ENCODE measurements at regions not wholly inside any gene's neighbourhood (a gene's known extent, or its start where the extent isn't known, plus 50 kb on each side); places are given as distances from the start of the nearest gene placed in this dataset.
"Not testable (repeated sequence)": the region's sequence is repeated elsewhere in the genome, so short reads cannot be mapped to it uniquely, and the experiment has no call there.

DNA sequence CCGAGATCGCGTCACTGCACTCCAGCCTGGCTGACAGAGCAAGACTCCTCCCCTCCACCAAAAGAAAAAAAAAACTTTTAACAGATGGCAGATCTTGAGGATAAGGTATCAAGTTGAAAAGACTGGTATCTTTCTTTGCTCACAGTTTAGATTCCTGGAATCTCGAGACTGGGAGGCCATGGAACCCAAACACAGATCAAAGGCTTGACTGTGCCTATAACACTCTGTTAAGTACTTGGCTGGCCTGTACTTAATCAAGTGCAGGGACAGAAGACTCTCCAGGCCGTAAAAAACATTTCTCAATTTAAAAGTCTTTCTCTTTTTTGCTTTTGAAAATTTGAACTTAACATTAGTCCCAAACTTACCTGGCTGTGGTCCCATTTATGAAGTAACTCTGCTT lies 107.1 kb upstream of the ZNF516 start:
- no peak for DNase-seq

DNA sequence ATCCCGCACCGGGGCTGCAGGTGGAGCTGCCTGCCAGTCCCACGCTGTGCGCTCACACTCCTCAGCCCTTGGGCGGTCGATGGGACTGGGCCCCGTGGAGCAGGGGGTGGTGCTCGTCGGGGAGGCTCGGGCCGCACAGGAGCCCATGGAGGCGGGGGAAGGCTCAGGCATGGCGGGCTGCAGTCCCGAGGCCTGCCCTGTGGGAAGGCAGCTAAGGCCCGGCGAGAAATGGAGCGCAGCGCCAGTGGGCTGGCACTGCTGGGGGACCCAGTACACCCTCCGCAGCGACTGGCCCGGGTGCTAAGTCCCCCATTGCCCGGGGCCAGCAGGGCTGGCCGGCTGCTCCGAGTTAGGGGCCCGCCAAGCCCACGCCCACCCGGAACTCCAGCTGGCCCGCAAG lies 105.0 kb upstream of the ZNF516 start:
- not testable (repeated sequence) for DNase-seq

DNA sequence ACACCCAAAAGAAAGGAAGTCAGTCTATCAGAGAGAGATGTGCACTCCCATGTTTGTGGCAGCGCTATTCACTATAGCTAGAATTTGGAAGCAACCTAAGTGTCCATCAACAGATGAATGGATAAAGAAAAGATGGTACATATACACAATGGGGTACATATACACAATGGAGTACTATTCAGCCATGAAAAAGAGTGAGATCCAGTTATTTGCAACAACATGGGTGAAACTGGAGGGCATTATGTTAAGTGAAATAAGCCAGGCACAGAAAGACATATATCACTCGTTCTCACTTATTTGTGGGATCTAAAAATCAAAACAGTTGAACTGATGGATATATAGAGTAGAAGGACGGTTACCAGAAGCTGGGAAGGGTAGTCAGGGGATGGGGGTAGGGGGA lies 99.9 kb upstream of the ZNF516 start:
- DNase-seq = no peak

DNA sequence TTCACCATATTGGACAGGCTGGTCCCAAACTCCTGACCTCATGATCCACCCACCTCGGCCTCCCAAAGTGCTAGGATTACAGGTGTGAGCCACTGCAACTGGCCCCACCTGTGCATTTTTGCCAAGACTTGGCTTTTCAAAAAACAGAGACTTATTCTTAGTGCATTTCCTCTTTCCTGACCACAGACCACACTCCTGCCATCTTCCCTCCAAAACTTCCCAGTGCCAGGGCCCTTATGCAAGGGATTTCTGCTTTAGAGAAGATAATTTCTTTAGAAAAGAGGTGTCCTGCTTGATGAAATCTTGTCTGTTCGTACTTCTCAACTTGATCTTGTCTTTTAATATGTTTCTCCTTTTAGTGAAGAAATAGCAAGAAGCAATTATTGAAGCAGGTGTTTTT lies 98.8 kb upstream of the ZNF516 start:
- DNase-seq = no peak

DNA sequence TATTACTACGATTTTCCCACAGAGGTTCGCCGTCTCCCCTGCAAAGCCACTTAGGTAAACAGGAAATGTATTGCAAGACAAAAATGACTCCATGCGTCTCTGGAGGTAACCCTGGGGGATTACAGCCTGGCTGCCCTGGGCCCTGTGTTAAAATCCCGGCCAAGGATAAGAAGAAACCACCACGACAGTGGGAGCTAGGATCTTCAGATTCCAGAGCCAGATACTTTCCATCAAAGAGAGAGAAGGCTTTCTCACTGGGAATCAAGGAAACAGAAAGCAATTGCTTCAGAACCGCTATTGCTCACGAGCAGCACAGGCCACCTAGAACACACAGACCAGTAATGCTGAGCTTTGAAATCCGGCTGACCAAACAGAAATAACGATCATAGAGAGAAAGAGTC lies 97.9 kb upstream of the ZNF516 start:
- DNase-seq = no peak

DNA sequence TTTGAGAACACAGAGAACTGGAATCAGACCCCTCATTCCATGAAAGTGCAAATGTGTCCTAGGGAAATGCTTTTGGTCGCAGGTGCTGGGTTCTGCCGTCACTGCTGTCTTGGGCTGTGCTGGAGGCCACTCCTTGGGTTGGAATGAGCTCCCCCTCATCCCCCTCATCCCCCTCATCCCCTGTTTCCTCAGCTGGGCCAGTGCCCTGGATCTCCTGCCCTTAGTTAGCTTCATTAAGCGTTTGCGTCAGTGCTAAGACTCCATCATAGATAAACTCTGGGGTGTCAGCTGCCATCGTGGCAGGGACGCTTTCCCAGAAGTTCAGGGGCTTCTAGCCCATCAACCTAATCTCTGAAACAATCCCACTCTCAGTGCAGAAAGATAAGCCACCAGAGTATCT lies 97.1 kb upstream of the ZNF516 start:
- no peak for DNase-seq

DNA sequence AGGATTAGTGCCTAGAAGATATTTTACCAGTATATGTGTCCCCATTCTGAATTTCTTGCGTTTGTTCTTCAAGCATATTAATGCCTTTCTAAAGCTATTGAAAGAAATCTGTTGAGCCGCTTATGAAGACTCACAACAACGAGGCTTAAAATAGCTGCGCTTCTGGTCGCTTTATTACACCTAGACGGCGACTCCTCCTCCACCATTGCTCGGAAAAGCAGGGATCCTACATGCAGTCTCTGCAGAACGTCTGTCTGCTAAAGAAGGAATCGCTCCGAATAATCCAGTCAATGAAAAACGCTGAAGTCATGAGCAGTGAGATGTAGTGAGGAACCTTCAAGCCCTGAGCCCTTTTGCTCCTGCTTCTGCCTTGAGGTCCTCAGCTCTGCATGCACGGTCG lies 94.8 kb upstream of the ZNF516 start:
- no peak for DNase-seq

DNA sequence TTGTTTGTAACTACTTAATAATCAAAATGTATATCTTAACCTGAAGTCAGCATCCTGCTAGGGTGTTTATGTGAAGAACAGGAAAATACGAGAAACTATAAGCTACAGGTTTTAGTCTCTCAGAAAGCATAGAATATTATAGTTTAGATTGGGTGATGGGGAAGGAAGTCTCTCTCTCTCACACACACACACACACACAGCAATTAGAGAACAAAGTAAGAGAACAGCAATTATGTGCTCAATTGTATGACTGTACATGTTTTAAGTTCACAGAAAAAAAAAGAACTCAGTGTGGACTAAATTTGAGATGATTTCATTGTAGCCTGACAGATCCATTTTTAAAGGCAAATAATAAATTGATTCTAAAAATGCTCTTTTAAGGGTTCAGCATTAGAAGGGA lies 94.3 kb upstream of the ZNF516 start:
- DNase-seq = no peak

DNA sequence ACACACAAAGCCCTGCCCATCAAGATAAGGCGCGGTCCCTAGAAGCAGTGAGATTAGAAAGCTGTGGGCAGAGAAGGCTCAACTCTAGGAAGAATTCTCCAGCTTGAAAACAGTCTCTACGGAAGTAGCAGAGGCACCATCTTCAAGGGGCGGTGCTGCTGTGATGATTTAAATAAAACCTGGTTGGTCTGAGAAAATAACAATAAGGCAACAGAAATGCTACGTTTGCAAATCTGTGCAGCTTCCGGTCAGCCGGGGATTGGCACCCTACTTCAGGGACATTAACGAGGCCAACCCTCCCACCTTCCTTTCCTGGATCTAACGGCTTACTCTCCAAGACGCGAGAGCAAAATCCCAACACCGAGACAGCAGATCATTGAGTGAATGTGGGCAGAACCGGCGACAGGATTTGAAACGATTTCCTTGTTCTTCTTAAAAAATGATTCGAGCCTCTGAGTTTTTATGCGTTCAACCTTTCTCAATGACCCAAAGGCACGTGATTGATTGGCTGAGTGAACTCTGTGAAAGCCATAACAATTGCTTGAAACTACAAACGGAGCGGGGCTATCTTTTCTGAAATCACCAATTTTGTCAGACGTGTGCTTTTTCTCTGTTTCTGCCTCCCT lies 93.7 kb upstream of the ZNF516 start:
- no peak for DNase-seq

DNA sequence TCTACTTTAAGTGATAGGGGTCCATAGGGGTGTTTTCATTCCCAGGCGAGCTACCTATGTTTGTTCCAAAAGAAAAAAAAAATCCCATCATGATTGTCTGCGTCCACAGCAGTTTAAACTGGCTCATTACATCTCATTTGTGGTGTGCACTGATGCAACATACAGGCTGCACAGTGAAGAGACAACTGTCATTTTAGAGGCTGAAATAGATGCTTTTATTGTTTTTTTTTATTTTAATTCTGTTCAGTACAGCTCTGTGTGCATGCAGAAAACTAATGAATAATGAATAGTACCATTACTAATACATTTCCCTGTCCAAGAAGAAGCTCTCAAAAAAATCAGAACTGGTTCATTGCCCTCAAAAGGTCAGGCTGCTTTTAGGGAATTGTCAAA lies 92.8 kb upstream of the ZNF516 start:
- no peak for DNase-seq

DNA sequence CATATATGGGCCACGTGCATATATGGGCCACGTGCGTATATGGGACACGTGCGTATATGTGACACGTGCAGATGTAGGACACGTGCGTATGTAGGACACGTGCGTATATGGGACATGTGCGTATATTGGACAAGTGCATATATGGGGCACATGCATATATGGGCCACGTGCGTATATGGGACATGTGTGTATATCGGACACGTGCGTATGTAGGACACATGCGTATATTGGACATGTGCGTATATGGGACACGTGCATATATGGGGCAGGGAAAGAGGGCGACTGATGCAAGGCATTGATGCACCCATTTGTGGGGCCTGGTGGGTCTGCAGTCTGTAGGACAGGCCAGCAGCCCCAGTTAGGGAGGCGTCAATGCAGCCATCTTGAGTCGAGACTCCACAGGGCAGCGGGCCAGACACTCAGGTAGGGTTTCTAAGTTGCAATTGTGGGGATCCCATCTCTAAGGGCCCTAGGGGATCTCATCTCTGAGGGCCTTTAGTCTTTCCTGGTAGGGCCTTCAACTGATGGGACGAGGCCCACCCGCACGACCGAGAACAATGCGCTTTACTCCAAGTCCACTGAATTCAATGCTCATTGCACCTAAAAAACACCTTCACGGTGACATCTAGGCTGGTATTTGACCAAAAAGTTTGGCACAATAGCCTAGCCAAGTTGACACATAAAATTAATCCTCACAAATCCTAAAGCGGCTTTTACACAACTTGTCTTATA lies 92.3 kb upstream of the ZNF516 start:
- no peak for DNase-seq

DNA sequence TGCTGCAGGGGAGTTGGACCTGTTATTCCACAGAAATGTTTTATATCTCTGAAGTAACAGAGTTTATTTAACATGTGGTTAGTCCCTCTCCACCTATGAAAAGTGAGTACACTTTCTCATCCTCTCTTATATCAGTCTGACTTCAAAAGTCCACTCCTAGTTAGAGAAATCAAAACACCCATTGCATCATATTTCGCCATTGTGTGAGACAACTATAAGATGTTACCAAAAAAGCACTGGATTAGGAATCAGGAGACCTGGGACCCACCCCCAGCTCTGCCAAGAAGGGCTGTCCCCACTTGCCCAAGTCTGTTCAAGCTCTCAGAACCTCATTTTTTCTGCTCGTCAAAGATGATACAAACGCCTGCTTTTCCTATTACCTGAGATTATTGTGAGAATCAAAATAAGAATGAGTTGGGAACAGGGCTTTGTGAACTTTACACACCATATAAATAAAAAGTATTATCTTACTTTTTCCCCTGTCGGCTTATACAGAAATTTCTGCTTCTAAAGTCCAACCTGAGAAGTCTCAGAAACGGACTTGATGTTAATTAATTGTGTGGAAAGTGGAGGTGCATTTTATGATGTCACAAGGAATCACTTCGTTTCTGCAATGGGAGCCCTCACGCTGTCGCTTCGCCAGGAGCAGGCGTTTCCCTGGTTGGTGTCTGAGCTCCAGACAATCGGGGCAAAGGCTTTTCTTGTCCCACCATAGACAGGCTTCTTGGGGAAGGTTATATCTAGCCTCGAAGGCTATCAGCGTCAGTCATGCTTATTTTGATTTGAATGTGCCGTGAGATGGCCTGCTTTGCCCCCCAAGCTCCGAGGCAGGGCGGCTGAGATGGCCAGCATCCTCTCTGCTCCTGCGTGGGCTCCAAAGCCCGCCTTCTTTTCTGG lies 89.6 kb upstream of the ZNF516 start:
- no peak for DNase-seq

DNA sequence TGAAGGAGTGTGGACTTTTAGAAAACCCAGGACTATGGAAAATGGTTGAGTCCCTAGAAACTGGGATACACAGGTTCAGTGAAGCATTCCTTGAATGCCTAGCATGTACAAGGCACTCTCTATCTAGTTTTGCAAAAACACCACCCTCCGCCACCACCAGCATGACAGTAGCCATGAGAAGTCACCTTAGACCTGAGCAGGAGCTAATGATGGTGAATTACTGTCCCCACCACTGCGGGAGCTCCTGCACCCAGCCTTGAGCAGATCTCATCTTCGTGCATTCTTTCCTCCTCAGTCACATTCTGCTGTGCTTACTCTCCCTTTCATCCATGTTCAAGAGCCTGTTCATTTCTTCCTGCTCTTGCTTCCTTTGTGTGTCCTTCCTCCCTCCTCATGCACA lies 86.2 kb upstream of the ZNF516 start:
- no peak for DNase-seq

DNA sequence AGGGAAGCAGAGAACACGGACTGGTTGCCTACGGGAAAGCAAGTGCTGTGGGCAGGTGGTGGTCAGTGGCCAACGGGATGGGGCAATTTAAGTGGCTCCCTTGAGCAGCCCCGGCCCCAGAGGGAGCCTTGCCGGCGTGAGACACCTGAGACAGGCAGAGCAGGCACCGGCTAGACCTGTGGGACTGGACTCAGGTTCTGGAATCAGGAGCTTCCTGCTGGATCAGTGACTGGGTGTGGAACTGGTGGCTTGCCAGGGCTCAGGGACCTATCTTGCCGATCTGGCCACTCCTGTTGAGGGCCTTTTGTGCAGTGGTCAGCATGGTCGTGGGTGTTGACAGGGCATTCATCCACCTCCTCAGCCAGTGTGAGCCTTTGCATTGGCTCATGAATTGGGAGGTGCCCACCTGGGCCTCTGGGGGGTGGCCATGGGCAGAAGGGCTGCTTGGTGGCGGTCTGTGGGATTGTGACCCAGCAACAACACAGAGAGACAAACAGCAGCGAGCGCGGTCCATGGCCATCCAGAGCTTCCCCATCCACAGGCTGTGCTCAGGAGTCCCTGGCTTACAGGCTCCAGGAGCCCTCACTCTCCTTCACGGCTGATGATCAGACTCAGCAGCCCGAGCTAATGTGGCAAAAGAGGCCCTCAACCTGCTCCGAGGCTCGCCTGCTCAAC lies 85.4 kb upstream of the ZNF516 start:
- DNase-seq = no peak

DNA sequence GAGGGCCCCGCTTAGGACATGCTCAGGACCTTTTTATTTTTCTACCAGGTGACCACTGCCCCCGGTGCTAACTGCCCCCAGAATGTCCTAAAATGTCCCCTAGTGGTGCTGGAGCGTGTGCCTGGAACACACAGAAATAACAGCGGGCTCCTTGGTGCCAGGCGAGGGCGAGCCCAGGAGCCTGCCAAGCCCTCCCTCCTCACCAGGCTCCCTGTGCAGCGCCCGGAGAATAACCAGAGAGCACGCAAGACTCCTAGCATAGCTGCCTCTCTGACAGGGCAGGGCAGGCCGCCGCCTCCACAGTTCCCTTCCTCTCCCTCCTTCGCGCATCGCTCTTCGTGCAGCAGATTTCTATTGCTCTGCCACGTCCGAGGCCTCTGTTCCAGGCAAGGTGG lies 84.3 kb upstream of the ZNF516 start:
- DNase-seq = no peak

DNA sequence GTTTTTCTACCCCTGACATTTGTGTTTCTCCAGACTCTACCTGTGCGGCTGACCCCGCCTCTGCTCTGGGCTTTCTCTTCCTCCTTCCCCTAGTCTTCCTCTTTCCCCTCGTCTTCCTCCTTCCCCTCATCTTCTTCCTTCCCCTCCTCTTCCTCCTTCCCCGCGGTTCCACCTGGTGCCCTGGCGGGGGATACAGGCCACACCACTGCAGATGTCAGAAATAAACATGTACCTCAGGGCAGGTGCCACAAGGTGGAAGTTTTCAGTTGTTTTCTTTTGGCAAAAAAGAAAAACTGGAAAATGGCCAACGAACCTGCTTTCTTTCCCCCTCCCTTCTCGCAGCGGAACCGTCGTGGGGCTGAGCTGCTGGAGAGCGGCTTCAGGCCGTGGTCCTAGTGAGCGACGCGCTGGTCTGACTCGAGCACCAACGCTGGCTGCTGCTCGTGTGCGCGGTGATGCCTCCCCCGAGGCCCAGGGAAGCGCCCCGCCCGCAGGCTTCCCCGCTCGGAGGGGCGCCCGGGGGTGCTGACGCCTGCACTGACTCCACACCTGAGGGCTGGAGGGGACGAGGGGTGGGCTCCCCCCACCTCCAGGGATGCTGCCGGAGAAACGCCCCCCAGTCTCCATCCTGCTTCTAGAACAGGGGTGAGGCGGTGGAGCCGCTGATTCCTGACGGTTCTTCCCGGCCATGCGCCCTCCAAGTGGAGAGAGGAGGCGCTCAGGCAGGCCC lies 83.7 kb upstream of the ZNF516 start:
- DNase-seq = no peak

DNA sequence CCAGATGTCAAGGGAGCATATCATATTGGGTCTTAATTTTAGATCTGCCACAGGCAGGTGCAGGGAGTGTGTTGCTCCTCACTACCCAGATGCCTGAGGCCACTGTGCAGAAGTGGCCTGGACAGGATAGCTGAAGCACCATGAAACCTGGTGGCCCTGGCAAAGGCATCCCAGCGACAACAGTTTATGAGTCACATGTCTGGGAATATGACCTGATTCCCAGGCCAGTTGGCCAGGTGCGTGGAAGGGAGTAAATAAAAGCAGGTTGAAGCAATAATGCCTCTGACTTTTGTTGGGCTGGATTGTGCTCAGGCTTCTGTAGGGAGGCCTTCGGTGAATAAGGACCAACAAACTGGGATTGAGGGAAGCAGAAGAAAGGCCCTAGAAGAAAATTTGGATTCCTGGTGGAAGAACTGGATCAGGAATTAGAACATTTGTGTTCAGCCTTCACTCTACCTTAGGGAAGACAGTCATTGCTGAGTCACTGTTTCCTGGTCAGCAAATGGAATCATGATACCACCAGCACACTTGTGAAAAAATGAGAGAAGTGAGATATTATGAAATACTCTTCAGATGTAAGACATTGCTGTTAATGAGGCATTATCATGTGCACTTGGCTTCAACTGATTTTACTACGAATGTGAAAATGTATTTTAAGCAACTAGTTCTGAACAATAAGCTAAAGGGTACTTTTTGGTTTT lies 78.4 kb upstream of the ZNF516 start:
- no peak for DNase-seq

DNA sequence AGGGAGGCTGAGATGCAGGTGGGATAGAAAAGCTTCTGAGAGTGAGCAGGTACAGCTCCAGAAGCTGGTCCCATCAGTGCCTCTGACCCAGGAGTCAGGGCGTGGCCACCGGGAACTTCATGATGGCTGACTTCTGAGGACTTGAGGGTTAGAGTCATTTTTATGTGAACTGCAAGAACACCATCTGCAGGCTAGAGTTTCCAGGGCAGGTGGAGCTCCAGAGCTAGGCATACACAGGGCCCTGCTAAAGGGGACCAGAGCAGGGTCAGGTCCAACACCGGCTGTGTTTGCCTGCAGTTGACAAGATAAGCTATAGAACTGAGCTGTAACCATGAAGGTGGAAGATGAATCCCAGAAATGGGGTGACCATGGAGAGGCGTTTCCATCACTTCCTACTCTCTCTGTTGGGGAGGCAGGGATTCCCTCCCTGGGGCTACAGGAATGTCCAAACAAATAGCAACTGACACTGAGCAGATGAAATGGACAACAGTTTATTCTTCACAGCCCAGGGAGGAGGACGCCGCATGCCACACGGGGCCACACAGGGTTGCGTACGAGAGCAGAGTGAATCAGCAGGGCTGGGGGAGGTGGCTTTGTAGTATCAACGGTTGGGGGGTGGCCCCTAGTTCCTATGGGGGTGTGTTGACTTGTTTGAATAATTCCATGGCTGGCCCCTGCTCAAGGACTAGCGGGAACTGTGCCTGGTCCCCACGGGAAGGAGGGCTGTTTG lies 77.6 kb upstream of the ZNF516 start:
- no peak for DNase-seq

DNA sequence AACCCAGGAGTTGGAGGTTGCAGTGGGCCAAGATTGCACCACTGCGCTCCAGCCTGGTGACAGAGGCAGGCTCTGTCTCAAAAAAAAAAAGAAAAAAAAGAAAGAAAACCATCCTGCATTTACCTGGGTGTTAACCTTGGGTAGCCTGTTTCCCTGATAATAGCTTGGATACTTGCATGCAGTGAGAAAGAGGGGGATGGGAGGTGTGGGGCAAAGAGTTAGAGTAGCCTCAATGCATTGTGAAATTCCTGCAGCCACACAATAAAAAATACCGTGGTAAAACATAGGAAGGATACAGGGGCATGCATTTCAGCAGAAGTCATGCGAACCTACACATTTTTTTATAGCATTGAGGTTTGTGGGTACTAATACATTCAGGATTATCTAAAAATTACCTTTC lies 76.6 kb upstream of the ZNF516 start:
- no peak for DNase-seq

DNA sequence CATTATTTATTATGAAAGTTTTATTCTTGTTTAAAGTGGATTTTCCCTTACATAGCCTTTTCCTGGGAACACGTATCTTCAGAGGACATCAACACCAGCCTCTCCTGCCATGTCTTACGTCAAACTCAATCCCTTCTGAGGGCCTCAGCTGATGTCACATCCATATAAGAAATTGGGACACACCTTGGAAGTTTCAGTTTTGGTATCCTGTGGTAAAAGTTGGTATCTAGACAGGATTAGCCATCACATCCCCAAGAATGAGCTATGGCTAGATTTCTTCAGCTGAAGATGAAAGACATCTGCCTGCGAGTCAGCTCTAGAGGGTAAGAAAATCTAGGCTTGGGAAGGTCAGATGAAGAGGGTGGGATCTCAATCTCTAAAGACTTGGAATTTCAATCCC lies 75.8 kb upstream of the ZNF516 start:
- no peak for DNase-seq

Measured in CD4-positive, alpha-beta T cell treated with Interleukin-17A for 4 hours (primary cell).